ENCODE measurements at regions not wholly inside any gene's neighbourhood (a gene's known extent, or its start where the extent isn't known, plus 50 kb on each side); places are given as distances from the start of the nearest gene placed in this dataset.

GRCh38 chr12:78308701-78309100 is 478.0 kb downstream of the NAV3 start:
- no peak for TF ChIP-seq CTCF (conservative IDR thresholded peaks at IDR 0.05)
- H3K4me3 Mint-ChIP-seq = no peak overlapping the region
- H3K9me3 Mint-ChIP-seq = peaks cover 9% of the 10 kb centered on the region
- DNase-seq (ENCODE audit: extremely low spot score, unreplicated experiment) = no peak
- H3K36me3 Mint-ChIP-seq = no peaks in the 10 kb centered on the region
- H3K4me1 Mint-ChIP-seq (ENCODE audit: unreplicated experiment) = no peaks in the 10 kb centered on the region
- no peaks in the 10 kb centered on the region for H3K27me3 Mint-ChIP-seq
- no peak overlapping the region for H3K27ac Mint-ChIP-seq

- Mint-ChIP-seq H3K36me3 (peaks cover 3% of the 10 kb centered on the region), H3K27me3 (no peaks in the 10 kb centered on the region), H3K4me1 (ENCODE audit: unreplicated experiment) (peaks cover 14% of the 10 kb centered on the region), H3K9me3 (peaks cover 4% of the 10 kb centered on the region), H3K4me3 (no peak overlapping the region), H3K27ac (no peak overlapping the region)
- DNase-seq (ENCODE audit: extremely low spot score, unreplicated experiment) = no peak
- no peak for TF ChIP-seq CTCF (conservative IDR thresholded peaks at IDR 0.05)
These were observed 484.3 kb downstream of the NAV3 start for GRCh38 chr12:78315028-78315427.

- no peak overlapping the region for H3K27ac Mint-ChIP-seq
- DNase-seq (ENCODE audit: extremely low spot score, unreplicated experiment) = no peak
- peaks cover 3% of the 10 kb centered on the region for H3K36me3 Mint-ChIP-seq
- no peaks in the 10 kb centered on the region for H3K27me3 Mint-ChIP-seq
- no peak for TF ChIP-seq CTCF (conservative IDR thresholded peaks at IDR 0.05)
- H3K9me3 Mint-ChIP-seq = peaks cover 4% of the 10 kb centered on the region
- H3K4me1 Mint-ChIP-seq (ENCODE audit: unreplicated experiment) = peaks cover 14% of the 10 kb centered on the region
- H3K4me3 Mint-ChIP-seq = no peak overlapping the region
These were observed 485.4 kb downstream of the NAV3 start for GRCh38 chr12:78316136-78316535.

- no peak for DNase-seq (ENCODE audit: extremely low spot score, unreplicated experiment)
- Mint-ChIP-seq H3K9me3 (peaks cover 4% of the 10 kb centered on the region), H3K27me3 (no peaks in the 10 kb centered on the region), H3K4me3 (no peak overlapping the region), H3K27ac (no peak overlapping the region), H3K36me3 (peaks cover 3% of the 10 kb centered on the region), H3K4me1 (ENCODE audit: unreplicated experiment) (peaks cover 14% of the 10 kb centered on the region)
- TF ChIP-seq CTCF (conservative IDR thresholded peaks at IDR 0.05) = no peak
These were observed 486.2 kb downstream of the NAV3 start for GRCh38 chr12:78316631-78317468.

GRCh38 chr12:78321696-78322095 is 491.0 kb downstream of the NAV3 start:
- Mint-ChIP-seq H3K36me3 (peaks cover 3% of the 10 kb centered on the region), H3K9me3 (peaks cover 4% of the 10 kb centered on the region), H3K27me3 (no peaks in the 10 kb centered on the region), H3K27ac (no peak overlapping the region), H3K4me3 (no peak overlapping the region), H3K4me1 (ENCODE audit: unreplicated experiment) (peaks cover under 1% of the 10 kb centered on the region)
- DNase-seq (ENCODE audit: extremely low spot score, unreplicated experiment) = no peak
- TF ChIP-seq CTCF (conservative IDR thresholded peaks at IDR 0.05) = no peak

All from type B pancreatic cell (in vitro differentiated cells).